IMR-90 (cell line): ENCODE measurements at regions not wholly inside any gene's neighbourhood (a gene's known extent, or its start where the extent isn't known, plus 50 kb on each side); places are given as distances from the start of the nearest gene placed in this dataset.

Experiments
- ATAC-seq: fragments of 200-7000 bp; cut with Tn5 transposase; 2 replicates; pipeline ENCODE4 v1.9.1; 2020; ENCODE audit warnings: low read depth, mild to moderate bottlenecking, moderate library complexity
- BruUV-seq: library from RNA; stranded (reverse); fragments of 400-500 nt; replicated peaks from 2 replicates; lab custom pipeline; 2021; lab: Mats Ljungman, UMichigan
- CTCF ChIA-PET: fragments of 300-600 bp; formaldehyde crosslinking; extraction: SDS; loops from one replicate; lab custom pipeline; 2021; ENCODE audit warnings: antibody characterized with exemption; lab: Yijun Ruan, JAX
- POLR2A ChIA-PET: fragments of 300-600 bp; sonication (Branson Sonifier 250); formaldehyde crosslinking; loops from one replicate; lab custom pipeline; 2022; ENCODE audit warnings: antibody characterized with exemption; ENCODE audit not compliant: unreplicated experiment; lab: Charles Lee
- DNase-seq: peaks from one replicate; pipeline ENCODE4 v3.0.0; 2013
- H2AFZ ChIP-seq: replicated peaks from 2 replicates; pipeline ENCODE3; 2013; ENCODE audit warnings: low read length, mild to moderate bottlenecking; ENCODE audit not compliant: poor library complexity
- H2AK5ac ChIP-seq: 2 replicates; pipeline ENCODE4 v1.6.1; 2013; ENCODE audit warnings: low read depth, low read length, inconsistent platforms
- H2AK9ac ChIP-seq: replicated peaks from 2 replicates; pipeline ENCODE3; 2013; ENCODE audit warnings: mild to moderate bottlenecking, low read depth, low read length, moderate library complexity; ENCODE audit not compliant: poor library complexity
- H2BK120ac ChIP-seq: 2 replicates; pipeline ENCODE4 v1.6.1; 2013; ENCODE audit warnings: low read depth, low read length, inconsistent platforms
- H2BK15ac ChIP-seq: 3 replicates; pipeline ENCODE4 v1.6.1; 2013; ENCODE audit warnings: low read depth, low read length, inconsistent platforms
- H2BK20ac ChIP-seq: 2 replicates; pipeline ENCODE4 v1.6.1; 2013; ENCODE audit warnings: low read depth, mild to moderate bottlenecking, inconsistent platforms, low read length, moderate library complexity
- H2BK5ac ChIP-seq: 2 replicates; pipeline ENCODE4 v1.6.1; 2013; ENCODE audit warnings: mild to moderate bottlenecking, low read depth, low read length, inconsistent platforms; ENCODE audit not compliant: poor library complexity, severe bottlenecking
- H3K14ac ChIP-seq: replicated peaks from 2 replicates; pipeline ENCODE4 v1.6.1; 2013; ENCODE audit warnings: low read depth, low read length, inconsistent platforms
- H3K18ac ChIP-seq: 2 replicates; pipeline ENCODE4 v1.6.1; 2013; ENCODE audit warnings: low read depth, low read length, control low read depth
- H3K23ac ChIP-seq: 2 replicates; pipeline ENCODE4 v1.6.1; 2013; ENCODE audit warnings: low read depth, low read length, inconsistent platforms
- H3K27ac ChIP-seq: 2 replicates; pipeline ENCODE4 v1.5.1; 2013; ENCODE audit warnings: mild to moderate bottlenecking, control low read depth, low read length; ENCODE audit not compliant: insufficient read depth
- H3K27me3 ChIP-seq: 2 replicates; pipeline ENCODE4 v1.6.1; 2013; ENCODE audit warnings: low read length; ENCODE audit not compliant: control insufficient read depth, insufficient read depth
- H3K36me3 ChIP-seq: 2 replicates; pipeline ENCODE4 v1.6.1; 2013; ENCODE audit warnings: low read length, mixed read lengths; ENCODE audit not compliant: control insufficient read depth, insufficient read depth
- H3K4ac ChIP-seq: 2 replicates; pipeline ENCODE4 v1.6.1; 2013; ENCODE audit warnings: low read depth, low read length, inconsistent platforms
- H3K4me1 ChIP-seq: 2 replicates; pipeline ENCODE4 v1.6.1; 2013; ENCODE audit warnings: low read length, mixed read lengths; ENCODE audit not compliant: control insufficient read depth, insufficient read depth
- H3K4me2 ChIP-seq: 2 replicates; pipeline ENCODE4 v1.6.1; 2013; ENCODE audit warnings: low read depth, mild to moderate bottlenecking, control low read depth, low read length, moderate library complexity
- H3K4me3 ChIP-seq: 2 replicates; pipeline ENCODE4 v1.5.1; 2013; ENCODE audit warnings: low read depth, mild to moderate bottlenecking, control low read depth, low read length, moderate library complexity; ENCODE audit not compliant: insufficient read depth
- H3K56ac ChIP-seq: 2 replicates; pipeline ENCODE4 v1.6.1; 2013; ENCODE audit warnings: low read length, inconsistent platforms; ENCODE audit not compliant: insufficient read depth; ENCODE audit errors: extremely low read depth
- H3K79me1 ChIP-seq, 2 experiments: 2 replicates each; pipeline ENCODE4 v1.6.1; 2013; ENCODE audit warnings: low read length in 2 of 2, inconsistent platforms in 1 of 2, low read depth in 1 of 2
- H3K9ac ChIP-seq: 2 replicates; pipeline ENCODE4 v1.6.1; 2013; ENCODE audit warnings: low read depth, low read length, control low read depth
- H3K9me1 ChIP-seq: 2 replicates; pipeline ENCODE4 v1.6.1; 2013; ENCODE audit warnings: low read length, inconsistent platforms; ENCODE audit not compliant: insufficient read depth
- H3K9me3 ChIP-seq: 2 replicates; pipeline ENCODE4 v1.6.1; 2013; ENCODE audit warnings: low read length; ENCODE audit not compliant: control insufficient read depth, insufficient read depth
- H4K20me1 ChIP-seq: 2 replicates; pipeline ENCODE4 v1.6.1; 2013; ENCODE audit warnings: low read length, inconsistent platforms; ENCODE audit not compliant: insufficient read depth
- H4K5ac ChIP-seq: 2 replicates; pipeline ENCODE4 v1.6.1; 2013; ENCODE audit warnings: mild to moderate bottlenecking, low read depth, low read length, control low read depth
- H4K8ac ChIP-seq, 2 experiments: 2 replicates each; pipeline ENCODE4 v1.6.1; 2013; ENCODE audit warnings: low read depth in 2 of 2, low read length in 2 of 2, control low read depth in 1 of 2, inconsistent platforms in 1 of 2
- H4K91ac ChIP-seq: 2 replicates; pipeline ENCODE4 v1.6.1; 2013; ENCODE audit warnings: low read depth, low read length, inconsistent platforms; ENCODE audit not compliant: insufficient read depth
- CEBPB ChIP-seq: IDR thresholded peaks from 2 replicates; pipeline ENCODE4 v1.6.1; 2012; ENCODE audit warnings: low read depth, low read length, improper control_type of control experiment
- CHD1 ChIP-seq: IDR thresholded peaks from 2 replicates; pipeline ENCODE4 v1.6.1; 2012; ENCODE audit warnings: low read depth, low read length, improper control_type of control experiment
- MAFK ChIP-seq: IDR thresholded peaks from 2 replicates; pipeline ENCODE4 v1.6.1; 2012; ENCODE audit warnings: low read depth, low read length, improper control_type of control experiment
- MAZ ChIP-seq: IDR thresholded peaks from 2 replicates; pipeline ENCODE4 v1.6.1; 2012; ENCODE audit warnings: low read depth, mild to moderate bottlenecking, low read length, improper control_type of control experiment, moderate library complexity, borderline replicate concordance
- NFE2L2 ChIP-seq: fragments of 150-350 bp; IDR thresholded peaks from 2 replicates; pipeline ENCODE4 v1.6.1; 2016; ENCODE audit warnings: low read depth, mild to moderate bottlenecking, low read length
- RAD21 ChIP-seq: IDR thresholded peaks from 2 replicates; pipeline ENCODE4 v1.6.1; 2012; ENCODE audit warnings: low read length, improper control_type of control experiment
- RCOR1 ChIP-seq: IDR thresholded peaks from 2 replicates; pipeline ENCODE4 v1.6.1; 2012; ENCODE audit warnings: mild to moderate bottlenecking, low read length, improper control_type of control experiment; ENCODE audit not compliant: insufficient replicate concordance
- RFX5 ChIP-seq: IDR thresholded peaks from 2 replicates; pipeline ENCODE4 v1.8.0; 2012; ENCODE audit warnings: low read depth, mild to moderate bottlenecking, low read length, moderate library complexity
- SMC3 ChIP-seq: fragments of 150-350 bp; IDR thresholded peaks from 2 replicates; pipeline ENCODE4 v1.6.1; 2016; ENCODE audit warnings: low read depth, mild to moderate bottlenecking, antibody characterized with exemption, low read length, moderate library complexity
- WGBS, 2 experiments: methylation state at CpG; one replicate each; pipeline versions ENCODE4 v1.1.5 to v1.1.7; 2013; ENCODE audit warnings: missing lambda C conversion rate in 2 of 2; ENCODE audit not compliant: insufficient read length in 1 of 2; ENCODE audit errors: extremely low coverage in 2 of 2; 5-methylcytosine and 5-hydroxymethylcytosine counted together
- dilution Hi-C: fragments of 300-500 bp; cut with HindIII; formaldehyde crosslinking; loops from one replicate; pipeline ENCODE4 v1.14.3; 2018; ENCODE audit warnings: low sequenced_read_pairs; ENCODE audit not compliant: unreplicated experiment
- in situ Hi-C: fragments of 300-500 bp; cut with MboI; formaldehyde crosslinking; loops from 3 replicates; pipeline ENCODE4 v1.14.3; 2019; ENCODE audit warnings: low sequenced_read_pairs, inconsistent platforms, mixed read lengths
- intact Hi-C: fragments of 100-400 bp; cut with micrococcal nuclease; formaldehyde crosslinking; loops from 2 replicates; pipeline ENCODE4 v1.10.0; 2022
- TF ChIP-seq, protein P1 (sequence below): fragments of 150-350 bp; IDR thresholded peaks from 2 replicates; pipeline ENCODE4 v1.6.1; 2016; ENCODE audit warnings: low read depth, mild to moderate bottlenecking, low read length, moderate library complexity, borderline replicate concordance
- TF ChIP-seq, protein P2 (sequence below): fragments of 150-350 bp; IDR thresholded peaks from 2 replicates; pipeline ENCODE4 v1.6.1; 2017; ENCODE audit warnings: mild to moderate bottlenecking, antibody characterized with exemption, low read length, low read depth

- H4K91ac ChIP-seq, result no peak overlapping the region
- H3K79me1 ChIP-seq, result no peaks in the 10 kb centered on the region
- H4K20me1 ChIP-seq, result no peaks in the 10 kb centered on the region
- CTCF ChIA-PET, result no interaction called here
- H3K23ac ChIP-seq, result no peak overlapping the region
- no peak overlapping the region for H3K56ac ChIP-seq
- H2AK9ac ChIP-seq, result no peak overlapping the region
- H4K8ac ChIP-seq, result no peak overlapping the region
- H2BK15ac ChIP-seq, result no peak overlapping the region
- no CpG with 5 or more reads among the region's 1 CpG for WGBS, 2 experiments
- H3K36me3 ChIP-seq, result no peaks in the 10 kb centered on the region
- no peak for TF ChIP-seq CEBPB
- no peak for TF ChIP-seq SMC3
- TF ChIP-seq MAZ, result no peak
- no peak for TF ChIP-seq MAFK
- TF ChIP-seq NFE2L2, result no peak
- TF ChIP-seq RCOR1, result no peak
- no peak for TF ChIP-seq RFX5
- TF ChIP-seq, protein P1, sequence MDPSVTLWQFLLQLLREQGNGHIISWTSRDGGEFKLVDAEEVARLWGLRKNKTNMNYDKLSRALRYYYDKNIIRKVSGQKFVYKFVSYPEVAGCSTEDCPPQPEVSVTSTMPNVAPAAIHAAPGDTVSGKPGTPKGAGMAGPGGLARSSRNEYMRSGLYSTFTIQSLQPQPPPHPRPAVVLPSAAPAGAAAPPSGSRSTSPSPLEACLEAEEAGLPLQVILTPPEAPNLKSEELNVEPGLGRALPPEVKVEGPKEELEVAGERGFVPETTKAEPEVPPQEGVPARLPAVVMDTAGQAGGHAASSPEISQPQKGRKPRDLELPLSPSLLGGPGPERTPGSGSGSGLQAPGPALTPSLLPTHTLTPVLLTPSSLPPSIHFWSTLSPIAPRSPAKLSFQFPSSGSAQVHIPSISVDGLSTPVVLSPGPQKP, result no peak
- no peak for TF ChIP-seq RAD21
- TF ChIP-seq CHD1, result no peak
- TF ChIP-seq, protein P2, sequence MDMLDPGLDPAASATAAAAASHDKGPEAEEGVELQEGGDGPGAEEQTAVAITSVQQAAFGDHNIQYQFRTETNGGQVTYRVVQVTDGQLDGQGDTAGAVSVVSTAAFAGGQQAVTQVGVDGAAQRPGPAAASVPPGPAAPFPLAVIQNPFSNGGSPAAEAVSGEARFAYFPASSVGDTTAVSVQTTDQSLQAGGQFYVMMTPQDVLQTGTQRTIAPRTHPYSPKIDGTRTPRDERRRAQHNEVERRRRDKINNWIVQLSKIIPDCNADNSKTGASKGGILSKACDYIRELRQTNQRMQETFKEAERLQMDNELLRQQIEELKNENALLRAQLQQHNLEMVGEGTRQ, result no peak
- H3K4ac ChIP-seq, result no peak overlapping the region
- H3K4me2 ChIP-seq, result no peak overlapping the region
- H3K9me3 ChIP-seq, result peaks cover 4% of the 10 kb centered on the region; the same call in 1 of the 2 replicates
- no peak overlapping the region for H2AK5ac ChIP-seq
- H3K14ac ChIP-seq, result no peak overlapping the region
- DNase-seq, result peak; percentile 55
- H3K4me3 ChIP-seq, result no peak overlapping the region
- no peak overlapping the region for H3K27ac ChIP-seq
- H3K9me1 ChIP-seq, result no peaks in the 10 kb centered on the region
- H4K5ac ChIP-seq, result no peak overlapping the region
- no peak overlapping the region for H2BK20ac ChIP-seq
- BruUV-seq, result no TSS peak
- intact Hi-C loops, result no loop called here
- ATAC-seq, result peak; percentile 30
- H3K27me3 ChIP-seq, result no peaks in the 10 kb centered on the region
- peaks cover 5% of the 10 kb centered on the region for H3K4me1 ChIP-seq
- POLR2A ChIA-PET, result no interaction called here
- H3K18ac ChIP-seq, result no peak overlapping the region
- H2BK120ac ChIP-seq, result no peak overlapping the region
- H2BK5ac ChIP-seq, result peak overlapping the region; percentile 19
- dilution Hi-C loops, result no loop called here
- H2AFZ ChIP-seq, result no peak overlapping the region
- H3K9ac ChIP-seq, result no peak overlapping the region
- in situ Hi-C loops, result no loop called here
Measured at GRCh38 chrX:22397566-22397965, 124.9 kb downstream of the CBLL2 start.
